Prostate gland (tissue), 2 donors: ENCODE measurements at regions not wholly inside any gene's neighbourhood (a gene's known extent, or its start where the extent isn't known, plus 50 kb on each side); places are given as distances from the start of the nearest gene placed in this dataset.

Source experiments
- DNase-seq: peaks from one replicate; pipeline ENCODE4 v3.0.0-alpha.2; 2019; ENCODE audit warnings: low spot score
- H3K27ac ChIP-seq, 2 donors: fragments of 200-600 bp; sonication (generic); 2 replicates each; pipeline ENCODE4 v1.5.1; 2017 to 2019
- H3K27me3 ChIP-seq: fragments of 200-600 bp; sonication (generic); replicated peaks from 2 replicates; pipeline ENCODE4 v1.5.1; 2019; ENCODE audit not compliant: insufficient read depth
- H3K36me3 ChIP-seq, 2 donors: fragments of 200-600 bp; sonication (generic); 1 replicate in 1 of 2; 2 replicates in 1 of 2; pipeline versions ENCODE4 v1.5.1 to v1.8.1; 2017 to 2019
- H3K4me1 ChIP-seq: fragments of 200-600 bp; sonication (generic); replicated peaks from 2 replicates; pipeline ENCODE4 v1.5.1; 2019
- H3K4me3 ChIP-seq, 2 donors: fragments of 200-600 bp; sonication (generic); 2 replicates each; pipeline ENCODE4 v1.5.1; 2017 to 2019
- H3K9me3 ChIP-seq: fragments of 200-600 bp; sonication (generic); 2 replicates; pipeline ENCODE4 v1.5.1; 2017
- CTCF ChIP-seq, 4 experiments: fragments of 200-600 bp in 2 of 4; fragments of 450-650 bp in 2 of 4; sonication (generic) in 2 of 4; IDR thresholded peaks; 1 replicate in 3 of 4; 2 replicates in 1 of 4; pipeline ENCODE4 v1.5.1; 2016 to 2019; ENCODE audit warnings: antibody characterized with exemption in 4 of 4, mild to moderate bottlenecking in 2 of 4, moderate library complexity in 2 of 4
- POLR2A ChIP-seq: fragments of 450-650 bp; IDR thresholded peaks from one replicate; pipeline ENCODE4 v1.6.1; 2016; ENCODE audit warnings: antibody characterized with exemption, mild to moderate bottlenecking
- POLR2AphosphoS5 ChIP-seq: sonication (generic); formaldehyde crosslinking; IDR thresholded peaks from one replicate; pipeline ENCODE4 v1.6.1; 2017; ENCODE audit warnings: antibody characterized with exemption
- WGBS: methylation state at CpG from one replicate; pipeline ENCODE4 v1.1.5; 2018; 5-methylcytosine and 5-hydroxymethylcytosine counted together
- intact Hi-C: fragments of 100-400 bp; cut with DNase I; formaldehyde crosslinking; loops from one replicate; pipeline ENCODE4 v1.14.2; 2022

DNA sequence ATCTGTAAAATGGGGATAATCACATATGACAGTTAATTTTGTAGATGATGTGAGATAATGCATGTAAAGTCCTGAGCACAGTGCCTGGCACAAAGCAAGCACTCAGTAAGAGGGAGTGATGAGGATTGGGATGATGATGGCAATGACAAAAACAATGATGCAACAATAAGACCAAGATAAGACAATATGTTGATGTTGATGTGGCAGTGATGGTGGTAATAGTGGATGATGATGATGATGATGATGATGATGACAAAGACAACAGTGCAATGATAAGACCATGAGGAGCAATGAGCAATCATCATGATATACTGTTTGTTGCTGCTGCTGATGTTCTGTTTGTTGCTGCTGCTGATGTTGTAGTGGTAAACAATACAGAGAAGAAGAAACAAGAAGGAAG, 344.1 kb downstream of the NPIPA8 start:
- intact Hi-C loops: no loop called here
- no peaks in the 10 kb centered on the region for H3K9me3 ChIP-seq

GRCh38 chr16:17989255-17989654, 347.3 kb downstream of the NPIPA8 start:
- Histone ChIP-seq H3K4me1 (no peaks in the 10 kb centered on the region), H3K36me3 (no peaks in the 10 kb centered on the region), H3K9me3 (no peaks in the 10 kb centered on the region), H3K4me3 (no peak overlapping the region), H3K27ac (no peak overlapping the region), H3K27me3 (no peaks in the 10 kb centered on the region)
- no peak for DNase-seq
- TF ChIP-seq CTCF (IDR thresholded peaks at IDR 0.05): no peak
- no peak for TF ChIP-seq POLR2AphosphoS5
- TF ChIP-seq POLR2A: no peak
- WGBS: 53% methylated on average over 4 of the region's 4 CpGs
- intact Hi-C loops: no loop called here

More for the DNA sequence above, 344.1 kb downstream of the NPIPA8 start:
- TF ChIP-seq POLR2A: no peak
- TF ChIP-seq POLR2AphosphoS5: no peak
- TF ChIP-seq CTCF (IDR thresholded peaks at IDR 0.05): no peak
- Histone ChIP-seq H3K36me3 (no peaks in the 10 kb centered on the region), H3K27me3 (no peaks in the 10 kb centered on the region), H3K4me1 (no peaks in the 10 kb centered on the region), H3K4me3 (no peak overlapping the region), H3K27ac (no peak overlapping the region)
- no peak for DNase-seq

GRCh38 chr16:17988839-17989238, 347.7 kb downstream of the NPIPA8 start:
- no peak for DNase-seq
- 58% methylated on average over 3 of the region's 3 CpGs for WGBS
- H3K27me3 ChIP-seq: no peaks in the 10 kb centered on the region
- TF ChIP-seq POLR2A (no peak), POLR2AphosphoS5 (no peak), CTCF (IDR thresholded peaks at IDR 0.05) (no peak)
- H3K36me3 ChIP-seq: no peaks in the 10 kb centered on the region
- H3K27ac ChIP-seq: no peak overlapping the region
- H3K4me3 ChIP-seq: no peak overlapping the region
- intact Hi-C loops: no loop called here
- no peaks in the 10 kb centered on the region for H3K4me1 ChIP-seq
- H3K9me3 ChIP-seq: no peaks in the 10 kb centered on the region

- Histone ChIP-seq H3K4me1 (no peaks in the 10 kb centered on the region), H3K9me3 (no peaks in the 10 kb centered on the region), H3K4me3 (no peak overlapping the region), H3K36me3 (no peaks in the 10 kb centered on the region), H3K27me3 (no peaks in the 10 kb centered on the region), H3K27ac (no peak overlapping the region)
- TF ChIP-seq POLR2A: no peak
- no peak for TF ChIP-seq CTCF (IDR thresholded peaks at IDR 0.05)
- DNase-seq: no peak
- intact Hi-C loops: no loop called here
- WGBS: 78% methylated on average over 5 of the region's 5 CpGs
These were observed 349.5 kb downstream of the NPIPA8 start for GRCh38 chr16:17986991-17987390.

DNA sequence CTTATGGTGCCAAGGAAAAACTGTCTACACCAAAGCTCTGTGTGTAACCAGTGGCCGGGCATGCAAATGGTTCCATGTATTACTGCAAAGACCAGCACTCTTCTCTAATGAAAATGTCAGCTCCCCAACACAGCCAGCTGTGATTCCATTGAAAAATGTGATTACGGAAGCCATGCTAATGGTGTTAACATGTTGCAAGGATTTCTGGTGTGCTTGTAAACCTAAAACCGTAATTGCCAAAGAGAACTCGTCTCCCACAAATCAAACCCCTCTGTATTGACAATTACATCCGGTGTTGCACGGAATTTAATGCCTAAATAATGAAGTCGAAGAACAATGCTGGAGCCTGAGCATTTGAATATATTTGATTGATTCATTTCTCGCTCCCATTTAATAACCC, 351.7 kb downstream of the NPIPA8 start:
- Histone ChIP-seq H3K4me3 (no peak overlapping the region), H3K27me3 (no peaks in the 10 kb centered on the region), H3K27ac (no peak overlapping the region), H3K36me3 (no peaks in the 10 kb centered on the region), H3K9me3 (no peaks in the 10 kb centered on the region), H3K4me1 (no peaks in the 10 kb centered on the region)
- no peak for DNase-seq
- WGBS: 69% methylated on average over 8 of the region's 8 CpGs
- no peak for TF ChIP-seq POLR2AphosphoS5
- intact Hi-C loops: no loop called here
